ENCODE measurements at regions not wholly inside any gene's neighbourhood (a gene's known extent, or its start where the extent isn't known, plus 50 kb on each side); places are given as distances from the start of the nearest gene placed in this dataset.
"Not testable (repeated sequence)": the region's sequence is repeated elsewhere in the genome, so short reads cannot be mapped to it uniquely, and the experiment has no call there.

GRCh38 chr5:58294598-58295305, 165.1 kb downstream of the PLK2 start:
- DNase-seq: peak in 1 of 5 donors; percentile 6

DNA sequence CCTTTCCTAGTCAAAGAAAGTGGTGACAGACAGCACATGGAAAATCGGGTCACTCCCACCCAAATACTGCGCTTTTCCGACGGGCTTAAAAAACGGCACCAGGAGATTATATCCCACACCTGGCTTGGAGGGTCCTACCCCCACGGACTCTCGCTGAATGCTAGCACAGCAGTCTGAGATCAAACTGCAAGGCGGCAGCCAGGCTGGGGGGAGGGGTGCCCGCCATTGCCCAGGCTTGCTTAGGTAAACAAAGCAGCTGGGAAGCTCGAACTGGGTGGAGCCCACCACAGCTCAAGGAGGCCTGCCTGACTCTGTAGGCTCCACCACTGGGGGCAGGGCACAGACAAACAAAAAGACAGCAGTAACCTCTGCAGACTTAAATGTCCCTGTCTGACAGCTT, 171.6 kb downstream of the PLK2 start:
- not testable (repeated sequence) for DNase-seq

- no peak for DNase-seq
Measured at GRCh38 chr5:58286741-58287140, 173.1 kb downstream of the PLK2 start.

DNA sequence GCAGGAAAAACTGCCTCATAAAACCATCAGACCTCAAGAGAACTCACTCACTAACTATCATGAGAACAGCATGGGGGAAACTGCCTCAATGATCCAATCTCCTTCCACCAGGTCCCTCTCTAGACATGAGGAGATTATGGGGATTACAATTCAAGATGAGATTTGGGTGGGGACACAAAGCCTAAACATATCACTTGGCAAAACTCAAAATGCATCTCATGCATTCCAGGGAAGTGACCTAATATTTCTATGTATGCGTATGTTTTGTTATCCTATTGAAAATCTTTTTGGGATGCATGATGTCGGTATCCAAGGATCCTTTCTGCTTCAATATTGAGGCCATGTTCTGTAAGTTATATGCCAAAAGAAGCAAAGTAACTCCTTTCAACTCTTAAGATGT, 174.0 kb downstream of the PLK2 start:
- DNase-seq: no peak

DNA sequence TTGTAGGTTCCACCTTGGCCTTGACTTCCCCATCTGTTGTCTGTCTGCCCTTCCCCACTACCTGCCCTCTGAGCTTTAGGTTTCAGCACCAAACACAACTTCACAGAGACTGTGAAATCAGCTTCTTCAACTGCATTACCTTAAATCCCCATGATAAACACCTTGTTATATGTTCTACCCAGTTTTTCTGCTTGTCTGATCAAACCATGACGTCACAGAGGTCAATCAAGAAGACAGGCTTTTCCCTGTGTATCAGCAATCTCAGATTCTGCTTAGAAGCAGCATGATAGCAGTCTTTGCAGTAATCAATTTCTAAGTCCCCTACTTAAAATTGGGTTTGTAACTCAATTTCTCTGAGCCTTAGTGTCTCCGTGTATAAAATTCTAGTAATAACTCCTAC, 175.0 kb downstream of the PLK2 start:
- DNase-seq: no peak

DNA sequence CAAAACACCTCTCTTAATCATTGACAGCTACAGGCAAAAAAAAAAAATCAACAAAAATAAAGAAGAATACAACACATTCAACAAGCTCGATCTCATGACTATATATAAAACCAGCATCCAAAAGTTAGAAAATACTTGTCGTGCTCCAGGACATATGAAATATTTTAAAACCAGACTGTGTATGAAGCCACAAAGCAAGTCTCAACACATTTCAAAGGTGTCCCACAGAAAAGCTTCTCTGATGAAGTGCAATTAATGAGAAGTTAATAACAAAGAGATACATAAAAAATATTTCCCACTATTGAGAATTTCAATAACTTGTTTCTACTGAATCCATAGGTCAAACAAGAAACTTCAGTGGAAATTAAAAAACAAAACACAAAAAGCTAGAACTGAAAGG, 178.7 kb downstream of the PLK2 start:
- DNase-seq: no peak

DNA sequence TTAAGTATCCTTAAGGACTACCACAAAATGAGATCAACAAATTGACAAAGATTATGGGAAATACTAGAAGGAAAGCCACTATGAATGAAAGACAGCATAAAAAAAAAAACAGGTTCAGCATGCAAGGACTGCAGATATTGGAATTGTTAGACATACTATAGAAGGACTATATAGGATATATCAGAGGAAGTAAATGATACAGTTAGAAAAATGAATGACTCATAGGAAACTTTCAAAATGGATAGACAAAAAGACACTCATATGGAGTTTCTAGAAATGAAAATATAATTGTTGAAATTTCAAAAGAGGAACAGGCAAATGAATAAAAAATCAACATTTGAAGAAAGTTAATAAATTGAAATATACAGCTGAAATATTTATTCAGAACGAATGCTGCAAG, 180.6 kb downstream of the PLK2 start:
- DNase-seq: no peak

GRCh38 chr5:58276431-58276830, 183.5 kb downstream of the PLK2 start:
- no peak for DNase-seq

DNA sequence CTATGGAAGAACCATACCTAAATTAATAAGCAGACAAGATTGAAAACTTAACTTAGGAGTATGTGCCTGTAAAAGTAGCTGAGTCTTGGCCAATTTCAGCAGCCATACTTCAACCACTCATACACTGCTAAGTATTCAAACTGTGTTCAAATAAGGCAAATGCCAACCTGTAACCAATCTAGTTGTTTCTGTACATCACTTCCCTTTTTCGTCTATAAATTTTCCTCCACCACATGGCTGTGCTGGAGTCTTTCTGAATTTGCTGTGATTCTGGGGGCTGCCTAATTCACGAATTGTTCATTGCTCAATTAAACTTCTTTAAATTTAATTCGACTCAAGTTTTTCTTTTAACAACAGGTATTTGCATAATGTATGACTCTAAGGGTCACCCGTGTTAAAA, 184.4 kb downstream of the PLK2 start:
- DNase-seq: no peak

DNA sequence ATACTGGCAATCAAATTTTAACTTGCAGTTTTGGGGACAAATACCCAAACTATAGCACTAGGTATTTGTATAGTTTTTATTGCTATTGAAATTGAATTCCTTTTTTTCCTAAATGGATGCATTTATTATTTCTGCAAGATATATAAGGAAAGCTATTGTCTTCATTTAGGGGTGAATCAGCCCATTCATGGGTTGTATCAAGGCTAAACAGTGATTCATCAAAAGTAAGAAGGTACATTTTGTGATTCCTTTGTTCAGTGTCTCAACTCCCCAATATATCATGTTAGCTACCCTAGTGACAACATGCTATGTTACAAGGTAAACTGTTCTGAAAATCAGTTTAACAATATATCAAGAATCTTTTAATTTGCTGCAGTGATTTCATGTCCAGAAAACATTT, 185.7 kb downstream of the PLK2 start:
- no peak for DNase-seq

DNA sequence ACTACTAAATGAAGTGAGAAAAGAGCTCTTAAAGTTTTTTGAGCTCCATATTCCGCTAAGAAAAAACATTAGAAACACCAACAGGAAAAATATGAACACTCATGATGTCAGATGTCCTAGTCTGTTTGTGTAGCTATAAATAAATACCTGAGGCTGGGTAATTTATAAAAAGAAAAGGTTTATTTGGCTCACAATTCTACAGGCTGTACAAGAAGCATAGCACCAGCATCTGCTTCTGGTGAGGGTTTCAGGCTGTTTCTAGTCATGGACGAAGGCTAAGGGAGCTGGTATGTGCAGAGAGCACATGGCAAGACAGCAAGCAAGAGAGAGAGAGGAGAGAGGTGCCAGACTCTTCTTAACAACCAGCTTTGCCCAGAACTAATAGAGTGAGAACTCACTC, 186.2 kb downstream of the PLK2 start:
- DNase-seq: no peak

DNA sequence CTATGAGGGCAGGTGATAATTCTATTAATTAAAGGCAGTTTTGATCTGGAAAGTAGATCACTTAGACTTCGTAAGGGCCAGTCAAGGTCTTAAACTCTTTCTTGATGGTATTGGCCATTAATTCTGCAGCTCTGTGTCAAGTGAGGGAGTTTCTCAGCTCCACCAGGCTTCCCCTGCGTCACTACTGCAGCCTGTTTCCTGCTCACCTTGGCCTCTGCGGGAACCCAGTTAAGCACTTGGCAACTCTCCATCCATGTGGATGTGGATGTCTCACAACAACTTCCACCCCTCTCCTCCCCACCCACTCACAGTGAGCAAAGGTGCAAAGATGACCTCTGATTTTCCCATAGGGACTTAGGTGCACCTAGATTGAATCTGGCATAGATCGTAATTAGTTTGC, 191.6 kb downstream of the PLK2 start:
- no peak for DNase-seq

GRCh38 chr5:58266402-58266801, 193.5 kb downstream of the PLK2 start:
- DNase-seq: no peak

DNA sequence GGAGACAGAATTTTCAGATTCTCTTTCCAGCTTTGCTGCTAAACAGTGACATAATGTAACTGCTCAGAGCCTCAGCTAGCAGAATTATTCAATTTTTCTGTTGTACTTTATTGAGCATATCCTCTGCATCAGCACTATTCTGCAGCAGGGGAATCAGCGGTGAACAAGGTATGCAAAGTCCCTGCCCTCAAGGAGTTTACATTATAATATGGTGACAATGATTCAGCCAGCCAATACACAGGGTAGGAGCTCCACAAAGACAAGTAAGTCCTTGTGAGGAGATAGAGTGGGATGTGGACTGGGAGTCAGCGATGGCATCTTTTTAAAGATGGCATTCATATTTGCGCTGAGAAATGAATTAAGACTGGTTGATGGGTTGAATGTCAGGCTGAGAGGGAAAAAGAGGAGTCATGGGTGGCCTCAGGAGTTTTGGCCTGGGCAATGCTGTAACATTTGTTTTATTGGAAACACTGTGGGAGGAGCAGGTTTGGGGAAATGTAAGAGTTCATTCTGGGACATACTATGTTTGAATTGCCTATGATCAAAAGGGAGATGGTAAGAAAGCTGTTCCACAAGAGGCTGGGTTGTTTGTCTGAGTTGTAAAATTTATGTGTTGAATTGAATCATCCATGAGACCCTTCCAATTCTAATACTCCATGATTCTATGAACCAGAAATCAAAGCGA, 194.5 kb downstream of the PLK2 start:
- DNase-seq: no peak

- DNase-seq: no peak
Measured at GRCh38 chr5:58264276-58264675, 195.6 kb downstream of the PLK2 start.

DNA sequence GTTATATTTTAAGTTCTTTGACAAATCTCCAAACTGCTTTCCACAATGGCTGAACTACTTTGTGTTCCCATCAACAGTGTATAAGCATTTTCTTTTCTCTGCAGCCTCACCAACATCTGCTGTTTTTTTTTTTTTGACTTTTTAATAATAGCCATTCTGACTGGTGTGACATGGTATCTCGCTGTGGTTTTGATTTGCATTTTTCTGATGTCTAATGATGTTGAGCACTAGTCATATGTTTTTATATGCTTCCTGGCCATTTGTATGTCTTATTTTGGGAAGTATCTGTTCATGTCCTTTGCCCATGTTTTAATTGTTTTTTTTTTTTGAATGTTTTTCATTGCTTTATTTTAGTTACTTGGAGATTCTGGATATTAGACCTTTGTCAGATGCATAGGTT, 196.6 kb downstream of the PLK2 start:
- no peak for DNase-seq

GRCh38 chr5:58262226-58262625, 197.7 kb downstream of the PLK2 start:
- DNase-seq: no peak

DNA sequence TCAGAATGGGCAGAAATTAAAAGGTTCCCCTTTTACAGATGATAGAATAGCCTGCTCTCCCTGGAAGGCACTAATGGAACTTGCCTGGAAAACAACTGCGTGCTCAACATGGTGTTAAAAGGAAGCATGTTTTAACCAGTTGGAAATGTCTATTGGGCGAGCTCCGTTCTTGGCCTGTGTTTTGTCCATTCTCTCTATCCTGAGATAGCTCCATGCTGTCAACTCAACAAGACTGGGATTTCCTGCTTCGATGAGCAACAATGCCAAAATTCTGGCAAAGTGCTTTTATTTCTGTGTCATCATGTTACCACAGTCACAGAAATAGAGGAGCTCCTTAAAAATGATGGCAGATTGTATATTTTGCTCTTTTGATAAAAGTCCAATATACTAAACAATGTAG, 198.3 kb downstream of the PLK2 start:
- DNase-seq: no peak

DNA sequence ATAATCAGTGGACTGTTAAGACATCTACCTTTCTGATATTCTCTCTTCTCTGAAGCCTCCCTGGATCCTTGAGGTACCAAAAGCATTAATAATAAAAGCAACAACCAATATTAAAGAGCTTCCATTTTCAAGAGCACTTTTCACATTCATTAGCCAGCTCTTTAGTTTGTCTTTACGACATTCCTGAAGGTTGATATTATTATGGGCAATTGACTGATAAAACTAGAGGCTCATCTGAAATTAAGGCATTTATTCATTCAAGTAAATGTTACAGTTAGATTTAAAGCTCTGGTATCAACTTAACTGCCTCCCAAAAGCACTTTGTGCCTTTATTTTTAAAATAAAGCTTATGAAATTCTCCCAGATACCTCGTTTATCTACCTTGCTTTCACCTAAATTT, 199.6 kb downstream of the PLK2 start:
- no peak for DNase-seq

DNA sequence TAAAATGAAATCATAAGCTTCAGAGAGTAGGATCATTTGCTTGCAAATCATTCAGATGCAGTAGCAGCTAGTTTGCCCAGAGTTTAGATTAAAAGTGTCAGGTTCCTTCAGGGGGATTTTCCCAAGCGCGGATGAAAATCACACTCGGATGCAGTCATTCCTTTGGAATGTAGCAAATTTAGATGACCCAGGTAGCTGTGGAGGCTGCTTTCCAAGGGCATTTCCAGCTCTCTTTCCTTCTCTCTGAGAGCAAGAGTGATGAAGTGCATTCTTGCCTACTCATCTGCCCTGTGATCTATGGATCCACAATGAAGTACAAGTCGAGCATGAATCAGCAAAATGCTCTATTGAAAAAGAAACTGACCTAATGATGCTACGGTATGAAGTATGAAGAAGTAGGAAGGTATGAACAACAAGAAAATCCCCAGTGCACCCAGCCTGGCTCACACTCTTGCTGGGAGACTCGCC, 200.2 kb downstream of the PLK2 start:
- no peak for DNase-seq

GRCh38 chr5:58258984-58259684, 200.8 kb downstream of the PLK2 start:
- no peak for DNase-seq

- no peak for DNase-seq
Measured at GRCh38 chr5:58255970-58256369, 203.9 kb downstream of the PLK2 start.

DNA sequence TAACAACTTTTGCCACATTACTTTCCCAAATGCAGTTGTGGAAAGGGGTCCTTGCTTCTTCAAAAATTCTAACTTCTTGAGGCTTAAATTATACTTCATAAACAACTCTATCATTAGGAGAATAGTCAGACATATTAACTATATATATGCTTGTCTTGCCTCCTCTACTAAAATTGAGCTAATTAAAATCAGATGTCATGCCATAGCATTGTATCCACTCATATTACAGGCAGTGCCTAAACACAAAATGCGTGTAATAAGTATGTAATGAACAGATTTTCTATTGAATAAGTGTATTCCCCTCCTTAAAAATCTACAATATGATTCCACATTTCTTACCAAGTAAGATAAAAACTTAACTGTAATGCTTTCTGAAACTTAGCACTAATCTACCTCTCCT, 204.5 kb downstream of the PLK2 start:
- no peak for DNase-seq

- DNase-seq: no peak
Measured at GRCh38 chr5:58248221-58248620, 211.7 kb downstream of the PLK2 start.

Measured in T-helper 1 cell (primary cell).